GM13977 (cell line): ENCODE measurements at regions not wholly inside any gene's neighbourhood (a gene's known extent, or its start where the extent isn't known, plus 50 kb on each side); places are given as distances from the start of the nearest gene placed in this dataset.

ENCODE experiments used
- DNase-seq: peaks from one replicate; pipeline ENCODE4 v3.0.0; 2012; ENCODE audit warnings: low spot score
- in situ Hi-C: fragments of 300-500 bp; cut with MboI; formaldehyde crosslinking; loops from one replicate; pipeline ENCODE4 v1.12.0; 2022; ENCODE audit warnings: low sequenced_read_pairs, low pct_unique_long_range_greater_than_20kb, mixed read lengths, inconsistent platforms; ENCODE audit not compliant: unreplicated experiment
- TF ChIP-seq, protein P1 (sequence below): IDR thresholded peaks from 2 replicates; pipeline ENCODE4 v1.5.1; 2012; ENCODE audit warnings: mild to moderate bottlenecking, control low read depth; ENCODE audit not compliant: insufficient read depth; ENCODE audit errors: extremely low read depth, missing control alignments

DNA sequence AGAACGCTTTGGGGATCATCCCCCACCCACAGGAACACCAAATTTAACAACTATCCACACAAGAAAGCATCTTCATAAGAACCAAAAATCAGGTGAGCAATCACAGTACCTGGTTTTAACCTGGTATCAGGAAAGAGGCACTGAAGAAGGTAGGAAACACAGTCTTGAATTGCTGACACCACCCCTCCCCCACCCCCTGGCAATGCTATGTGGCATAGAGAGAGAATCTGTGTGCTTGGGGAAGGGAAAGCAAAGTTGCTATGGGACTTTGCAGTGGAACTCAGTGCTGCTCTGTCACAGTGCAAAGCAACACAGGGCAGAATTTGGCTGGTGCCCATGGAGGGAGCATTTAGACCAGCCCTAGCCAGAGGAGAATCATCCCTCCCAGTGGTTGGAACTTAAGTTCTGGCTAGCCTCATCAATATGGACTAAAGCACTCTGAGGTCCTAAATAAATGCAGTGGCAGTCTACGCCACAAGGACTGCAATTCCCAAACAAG, 565.5 kb downstream of the EPM2A start:
- in situ Hi-C loops, result no loop called here
- TF ChIP-seq, protein P1, sequence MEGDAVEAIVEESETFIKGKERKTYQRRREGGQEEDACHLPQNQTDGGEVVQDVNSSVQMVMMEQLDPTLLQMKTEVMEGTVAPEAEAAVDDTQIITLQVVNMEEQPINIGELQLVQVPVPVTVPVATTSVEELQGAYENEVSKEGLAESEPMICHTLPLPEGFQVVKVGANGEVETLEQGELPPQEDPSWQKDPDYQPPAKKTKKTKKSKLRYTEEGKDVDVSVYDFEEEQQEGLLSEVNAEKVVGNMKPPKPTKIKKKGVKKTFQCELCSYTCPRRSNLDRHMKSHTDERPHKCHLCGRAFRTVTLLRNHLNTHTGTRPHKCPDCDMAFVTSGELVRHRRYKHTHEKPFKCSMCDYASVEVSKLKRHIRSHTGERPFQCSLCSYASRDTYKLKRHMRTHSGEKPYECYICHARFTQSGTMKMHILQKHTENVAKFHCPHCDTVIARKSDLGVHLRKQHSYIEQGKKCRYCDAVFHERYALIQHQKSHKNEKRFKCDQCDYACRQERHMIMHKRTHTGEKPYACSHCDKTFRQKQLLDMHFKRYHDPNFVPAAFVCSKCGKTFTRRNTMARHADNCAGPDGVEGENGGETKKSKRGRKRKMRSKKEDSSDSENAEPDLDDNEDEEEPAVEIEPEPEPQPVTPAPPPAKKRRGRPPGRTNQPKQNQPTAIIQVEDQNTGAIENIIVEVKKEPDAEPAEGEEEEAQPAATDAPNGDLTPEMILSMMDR, result no peak
- no peak for DNase-seq

DNA sequence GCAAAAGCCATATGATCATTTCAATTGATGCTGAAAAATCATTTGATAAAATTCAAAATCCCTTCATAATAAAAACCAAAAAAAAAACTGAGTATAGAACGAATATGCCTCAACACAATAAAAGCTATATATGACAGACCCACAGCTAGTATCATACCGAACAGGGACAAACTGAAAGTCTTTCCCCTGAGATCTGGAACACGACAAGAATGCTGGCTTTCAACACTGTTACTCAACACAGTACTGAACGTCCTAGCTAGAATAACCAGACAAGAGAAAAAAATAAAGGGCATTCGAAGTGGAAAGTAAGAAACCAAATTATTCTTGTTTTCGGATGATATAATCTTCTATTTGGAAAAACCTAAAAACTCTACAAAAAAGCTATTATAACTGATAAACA, 559.9 kb downstream of the EPM2A start:
- TF ChIP-seq, protein P1, result no peak
- in situ Hi-C loops, result no loop called here

DNA sequence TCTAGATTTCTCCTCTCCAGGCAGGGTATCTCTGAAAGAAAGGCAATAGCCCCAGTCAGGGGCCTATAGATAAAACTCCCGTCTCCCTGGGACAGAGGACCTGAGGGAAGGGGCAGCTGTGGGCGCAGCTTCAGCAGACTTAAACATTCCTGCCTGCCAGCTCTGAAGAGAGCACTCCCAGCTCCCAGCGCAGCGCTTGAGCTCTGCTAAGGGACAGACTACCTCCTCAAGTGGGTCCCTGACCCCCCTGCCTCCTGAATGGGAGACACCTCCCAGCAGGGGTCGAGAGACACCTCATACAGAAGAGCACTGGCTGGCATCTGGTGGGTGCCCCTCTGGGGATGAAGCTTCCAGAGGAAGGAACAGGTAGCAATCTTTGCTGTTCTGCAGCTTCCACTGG, 556.9 kb downstream of the EPM2A start:
- DNase-seq, result no peak
- in situ Hi-C loops, result no loop called here
- TF ChIP-seq, protein P1, result no peak

More for the DNA sequence above, 559.9 kb downstream of the EPM2A start:
- DNase-seq, result no peak

DNA sequence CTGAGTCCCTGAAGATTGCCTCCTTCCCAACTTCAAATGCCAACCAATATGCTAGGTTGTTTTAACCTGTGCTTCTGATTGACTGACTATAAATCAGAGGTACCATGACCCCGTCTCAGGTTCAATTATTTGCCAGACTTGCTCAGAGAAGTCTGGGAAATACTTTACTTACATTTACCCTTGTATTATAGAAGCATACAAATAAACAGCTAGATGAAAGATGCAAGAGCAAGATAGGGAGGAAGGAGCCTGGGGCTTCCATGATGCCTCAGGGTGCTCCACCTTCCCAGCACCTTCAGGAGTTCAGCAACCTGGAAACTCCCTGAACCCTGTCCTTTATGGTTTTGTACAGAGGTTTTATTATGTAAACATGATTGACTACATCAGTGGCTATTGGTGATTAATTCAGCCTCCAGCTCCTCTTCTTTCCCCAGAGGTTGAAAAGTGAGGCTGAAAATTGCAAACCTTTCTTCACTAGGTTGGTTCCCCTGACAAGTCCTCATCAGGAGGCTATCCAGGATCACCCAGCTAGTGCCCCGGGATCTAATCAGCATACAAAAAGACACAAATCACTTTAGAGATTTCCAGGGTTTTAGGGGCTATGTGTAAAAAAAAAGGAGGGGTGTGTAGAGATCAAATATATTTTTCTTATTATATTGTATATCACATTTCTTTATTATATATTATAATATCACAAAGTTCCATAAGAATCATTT, 547.7 kb downstream of the EPM2A start:
- DNase-seq, result no peak
- TF ChIP-seq, protein P1, result no peak
- in situ Hi-C loops, result no loop called here

DNA sequence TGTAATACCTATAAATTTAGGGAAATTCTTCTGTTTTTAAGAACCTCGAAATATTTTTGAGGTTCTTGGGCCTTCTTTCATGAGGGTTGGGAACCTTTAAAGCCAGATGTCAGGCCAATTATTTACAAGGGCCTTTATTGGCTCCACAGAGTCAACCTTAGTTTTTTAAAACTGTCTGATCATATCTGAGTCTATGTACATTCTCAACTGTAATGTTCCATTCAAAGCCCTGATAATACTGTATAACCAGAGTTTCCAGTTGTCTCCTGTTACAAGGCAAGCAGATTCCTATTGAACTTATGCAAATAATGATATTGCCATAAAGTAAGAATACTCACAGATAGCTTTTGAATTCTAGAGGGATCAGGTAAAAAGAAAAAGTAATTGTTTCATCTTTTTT, 545.5 kb downstream of the EPM2A start:
- TF ChIP-seq, protein P1, result no peak
- DNase-seq, result no peak
- in situ Hi-C loops, result no loop called here

DNA sequence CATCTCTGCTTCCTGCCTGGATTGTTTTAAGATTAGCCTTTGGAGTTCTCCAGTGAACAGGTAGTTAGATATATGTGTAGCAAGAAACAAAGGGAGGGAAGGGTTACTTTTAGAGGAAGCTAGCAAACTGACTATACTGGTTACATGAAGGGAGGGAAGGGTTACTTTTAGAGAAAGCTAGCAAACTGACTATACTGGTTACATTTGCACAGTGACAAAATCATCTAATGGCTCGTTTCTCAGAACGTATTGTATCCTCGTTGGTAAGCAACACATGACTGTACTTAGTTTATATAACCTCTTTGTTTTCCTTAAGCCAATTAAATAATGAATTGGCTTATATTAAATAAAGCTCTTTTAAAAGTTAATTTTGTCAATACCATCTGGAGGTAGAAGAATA, 540.9 kb downstream of the EPM2A start:
- in situ Hi-C loops, result no loop called here
- DNase-seq, result no peak
- TF ChIP-seq, protein P1, result no peak
